HG03575 (cell line): ENCODE measurements at regions not wholly inside any gene's neighbourhood (a gene's known extent, or its start where the extent isn't known, plus 50 kb on each side); places are given as distances from the start of the nearest gene placed in this dataset.
"Not testable (repeated sequence)": the region's sequence is repeated elsewhere in the genome, so short reads cannot be mapped to it uniquely, and the experiment has no call there.

Experiments used
- ATAC-seq: cut with Tn5 transposase; IDR thresholded peaks from one replicate; pipeline ENCODE4 v1.9.1; 2021; ENCODE audit not compliant: unreplicated experiment, insufficient number of reproducible peaks, low FRiP score; ENCODE audit errors: extremely low read depth

DNA sequence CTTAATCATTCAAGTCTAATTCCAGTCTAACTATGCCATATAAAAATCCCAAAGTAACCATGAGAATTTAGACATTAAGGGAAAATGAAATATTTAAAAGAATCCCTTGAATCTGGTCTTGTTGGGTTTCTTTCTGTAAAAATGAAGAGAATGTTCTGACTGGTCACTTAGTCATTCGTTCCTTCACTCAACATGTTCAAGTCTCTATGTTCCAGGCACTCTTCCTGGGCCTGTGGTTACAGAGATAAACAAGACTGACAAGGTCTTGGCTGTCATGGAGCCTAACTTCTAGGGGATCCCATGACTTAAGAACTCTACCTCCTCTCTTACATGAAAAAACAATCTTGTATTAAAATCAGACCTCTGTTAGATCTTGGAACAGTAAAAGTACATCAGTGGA is 638.6 kb upstream of the TBL1XR1 start:
- ATAC-seq: no peak

DNA sequence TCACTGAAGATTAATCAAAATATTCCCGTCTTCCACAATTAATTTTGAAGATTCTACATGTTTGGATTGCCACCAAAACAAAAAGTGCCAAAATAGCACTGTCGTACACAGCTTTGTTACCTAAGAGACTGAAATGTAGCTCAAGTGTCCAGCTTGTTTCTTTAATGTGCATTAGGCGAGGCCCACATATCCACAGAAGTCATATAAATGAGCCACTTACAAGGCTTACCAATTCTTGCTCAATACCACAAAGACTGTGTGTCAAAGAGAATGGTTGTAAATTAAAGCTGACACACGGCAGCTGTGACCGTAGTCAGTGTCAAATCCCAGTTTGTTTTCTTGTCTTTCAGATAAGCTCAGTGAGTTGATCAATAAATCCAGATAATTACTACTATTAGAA is 639.4 kb upstream of the TBL1XR1 start:
- ATAC-seq: no peak

DNA sequence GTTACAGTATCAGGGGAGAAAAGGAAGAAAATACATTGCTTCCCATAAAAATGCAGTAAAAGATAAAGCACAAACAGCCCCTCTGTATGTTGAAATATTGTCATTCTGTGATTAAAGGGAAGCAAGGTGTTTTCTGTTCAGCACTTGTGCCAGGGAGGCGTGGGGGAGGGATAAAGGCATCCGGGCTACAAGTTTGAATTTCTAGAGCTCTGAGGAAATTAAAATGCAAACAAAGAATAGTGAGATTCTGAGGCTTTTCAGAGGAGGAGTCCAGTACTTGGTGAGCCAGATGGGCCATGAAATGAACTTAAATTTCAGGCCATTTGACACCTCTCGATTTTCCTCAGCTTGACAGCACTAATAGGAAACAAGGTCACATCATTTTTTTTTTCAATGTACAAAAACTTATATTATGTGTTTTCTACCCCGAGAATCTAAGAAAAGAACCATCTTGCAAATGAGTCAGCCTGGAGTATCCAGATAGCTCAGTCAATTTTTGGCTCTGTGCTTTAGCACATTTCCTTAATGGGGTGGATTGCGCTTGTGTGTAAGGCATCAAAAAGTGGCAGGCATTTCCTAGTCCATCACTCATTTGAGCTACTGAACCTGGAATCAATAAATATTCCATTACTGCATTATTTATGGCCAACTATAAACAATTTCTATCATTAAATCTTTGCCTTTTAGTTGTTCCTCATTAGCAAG is 640.8 kb upstream of the TBL1XR1 start:
- ATAC-seq: no peak

DNA sequence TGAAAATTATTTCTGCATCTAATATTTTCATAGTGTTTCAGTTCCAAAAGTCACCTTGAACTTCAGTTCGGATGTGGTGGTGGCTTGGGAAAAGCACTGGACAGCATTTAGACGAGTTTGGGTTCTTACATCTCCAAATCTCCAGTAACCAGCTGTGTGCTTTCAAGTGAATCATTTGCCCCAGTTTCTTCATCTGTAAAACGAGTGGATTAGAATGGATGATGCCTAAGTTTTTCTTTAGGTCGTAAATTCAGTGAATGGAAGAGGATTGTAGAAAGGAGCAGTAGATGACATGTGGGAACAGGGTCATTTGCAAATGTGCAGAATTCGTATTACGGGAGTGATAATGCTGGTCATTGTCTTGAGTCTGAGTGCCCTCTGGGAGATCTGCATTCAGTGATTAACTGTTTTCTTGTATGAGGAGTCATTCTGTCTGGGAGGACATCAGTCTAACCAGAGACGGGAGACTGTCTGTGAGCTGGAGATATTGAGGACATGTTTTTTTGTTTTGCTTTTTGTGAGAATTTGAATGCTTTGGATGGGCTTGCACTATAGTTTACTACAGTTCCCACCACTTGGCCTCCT is 641.6 kb upstream of the TBL1XR1 start:
- ATAC-seq: no peak

DNA sequence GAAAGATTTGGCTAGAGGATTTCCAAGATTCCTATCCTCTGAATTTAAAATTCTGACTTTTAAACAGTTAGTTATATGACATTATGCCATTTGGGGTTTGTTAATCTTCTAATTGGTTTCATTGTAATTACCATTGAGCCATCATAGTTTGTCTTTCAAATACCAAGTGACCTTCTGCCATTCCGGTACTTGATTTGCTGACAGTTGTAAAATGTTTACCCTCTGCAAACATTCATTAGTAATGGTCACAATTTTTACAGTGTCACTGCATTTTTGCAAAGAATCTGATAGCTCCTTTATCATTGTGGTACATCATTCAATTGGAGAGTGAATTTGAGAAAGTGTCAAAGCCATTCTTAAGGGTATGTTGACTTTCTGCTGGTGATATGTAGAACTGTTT is 645.0 kb upstream of the TBL1XR1 start:
- ATAC-seq: no peak

DNA sequence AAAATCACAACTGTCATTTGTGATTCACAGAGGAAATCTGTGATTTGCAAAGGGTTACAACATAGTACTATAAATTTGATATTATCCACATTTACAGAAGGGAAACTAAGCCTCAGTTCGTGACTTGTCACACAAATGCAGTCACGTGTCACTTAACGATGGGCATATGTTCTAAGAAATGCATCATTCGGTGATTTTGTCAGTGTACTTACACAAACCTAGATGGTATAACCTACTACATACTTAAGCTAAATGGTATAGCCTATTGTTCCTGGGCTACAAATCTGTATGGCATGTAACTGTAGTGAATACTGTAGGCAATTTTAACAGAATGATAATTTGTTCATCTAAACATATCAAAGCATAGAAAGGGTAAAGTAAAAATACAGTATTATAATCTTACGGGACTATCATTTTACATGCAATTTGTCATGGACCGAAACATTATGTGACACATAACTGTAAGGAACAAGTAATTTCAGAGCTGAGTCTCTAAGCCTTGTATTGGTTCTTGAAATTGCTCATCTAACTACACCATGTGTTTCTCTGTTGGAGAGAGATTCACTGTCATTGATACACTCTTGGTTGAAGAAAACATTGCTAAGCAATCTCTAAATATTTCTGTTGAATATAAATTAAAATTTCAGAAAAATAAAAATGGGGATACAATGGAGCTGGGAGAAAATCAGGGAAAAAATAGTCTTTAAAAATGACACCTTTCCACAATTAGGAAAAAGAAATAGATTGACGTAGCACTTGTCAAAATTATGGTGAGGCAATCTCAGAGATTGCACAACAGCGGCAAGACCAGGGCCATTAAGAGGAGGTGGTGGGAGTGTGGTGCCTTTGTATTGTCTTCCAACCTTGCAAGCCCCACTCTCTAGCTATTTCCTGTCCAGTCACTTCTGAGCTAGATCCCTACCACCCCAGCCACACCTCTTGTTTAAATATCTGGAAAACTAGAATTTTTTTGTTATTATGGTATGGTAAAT is 645.8 kb upstream of the TBL1XR1 start:
- ATAC-seq: no peak

DNA sequence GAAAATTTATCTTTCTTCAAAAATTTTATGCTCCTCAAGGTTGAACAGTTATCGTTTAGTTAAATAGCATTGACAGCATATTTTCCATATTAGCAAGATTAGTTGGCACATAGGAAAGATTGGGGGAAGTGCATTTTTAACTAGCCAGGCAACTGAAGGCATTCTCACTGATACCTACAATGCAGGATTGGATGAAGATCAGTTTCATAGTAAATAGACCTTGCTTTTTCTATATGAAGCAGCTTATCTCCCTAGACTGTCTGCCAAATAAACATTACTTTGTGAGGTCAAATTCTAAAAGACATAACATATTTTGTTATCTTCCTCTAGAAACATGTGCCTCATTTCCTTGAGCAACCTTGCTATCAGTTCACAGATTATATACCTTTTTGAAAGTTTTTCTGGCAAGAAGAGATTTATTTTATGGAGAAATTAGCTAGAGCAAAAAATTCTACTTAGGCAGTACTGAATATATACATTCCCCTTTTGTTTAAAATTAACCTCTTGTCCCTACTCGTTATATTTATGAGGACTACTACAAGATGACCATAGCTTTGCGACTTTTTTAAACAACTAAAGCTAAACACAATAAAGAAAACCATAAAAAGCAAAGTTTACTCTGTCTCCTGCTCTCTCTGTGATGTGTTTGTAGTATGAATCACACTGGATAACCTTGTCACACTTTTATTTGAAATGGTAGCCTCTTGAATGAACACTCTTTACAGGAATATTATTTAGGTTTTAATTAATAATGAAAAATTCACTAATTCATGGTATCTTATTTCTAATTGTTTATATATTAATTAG is 654.9 kb upstream of the TBL1XR1 start:
- no peak for ATAC-seq

DNA sequence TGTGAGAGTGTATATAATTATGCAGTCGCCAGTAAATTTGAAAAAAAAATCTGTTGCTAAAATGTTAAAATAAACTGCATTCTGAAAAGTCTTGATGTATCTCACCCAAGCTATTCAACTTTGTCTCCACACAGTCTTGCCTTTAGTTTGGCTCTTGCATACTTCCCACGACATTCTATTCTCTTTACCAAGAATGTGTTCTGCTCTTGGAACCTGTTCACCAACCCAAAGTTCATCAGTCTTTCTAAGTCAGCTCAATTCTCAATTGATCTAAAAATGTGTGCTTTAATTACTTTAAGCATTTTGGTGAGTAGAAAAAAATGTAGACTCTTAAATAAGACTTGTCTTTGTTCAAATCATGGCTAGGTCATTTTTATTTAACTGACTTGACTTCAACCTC is 657.7 kb upstream of the TBL1XR1 start:
- ATAC-seq: no peak

DNA sequence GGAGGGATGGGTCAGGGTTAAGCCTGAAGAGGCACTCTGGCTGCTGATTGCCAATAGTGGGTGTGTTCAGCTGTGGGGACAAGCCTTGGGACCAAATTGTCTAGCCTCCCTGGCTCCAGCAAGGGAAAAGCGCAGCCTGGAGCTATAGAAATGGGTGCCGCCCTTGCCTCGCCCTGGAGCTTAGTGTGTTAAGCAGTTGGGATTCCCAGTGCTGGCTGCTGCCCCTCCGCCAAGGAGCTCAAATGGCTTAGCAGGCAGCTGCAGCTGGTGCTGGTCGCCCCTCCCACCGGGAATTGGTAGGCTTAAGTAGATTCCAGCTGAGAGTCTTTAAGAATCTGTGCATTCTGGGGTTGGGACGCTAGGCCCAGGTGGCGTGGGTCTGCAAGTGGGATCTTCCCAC is 662.9 kb upstream of the TBL1XR1 start:
- no peak for ATAC-seq

DNA sequence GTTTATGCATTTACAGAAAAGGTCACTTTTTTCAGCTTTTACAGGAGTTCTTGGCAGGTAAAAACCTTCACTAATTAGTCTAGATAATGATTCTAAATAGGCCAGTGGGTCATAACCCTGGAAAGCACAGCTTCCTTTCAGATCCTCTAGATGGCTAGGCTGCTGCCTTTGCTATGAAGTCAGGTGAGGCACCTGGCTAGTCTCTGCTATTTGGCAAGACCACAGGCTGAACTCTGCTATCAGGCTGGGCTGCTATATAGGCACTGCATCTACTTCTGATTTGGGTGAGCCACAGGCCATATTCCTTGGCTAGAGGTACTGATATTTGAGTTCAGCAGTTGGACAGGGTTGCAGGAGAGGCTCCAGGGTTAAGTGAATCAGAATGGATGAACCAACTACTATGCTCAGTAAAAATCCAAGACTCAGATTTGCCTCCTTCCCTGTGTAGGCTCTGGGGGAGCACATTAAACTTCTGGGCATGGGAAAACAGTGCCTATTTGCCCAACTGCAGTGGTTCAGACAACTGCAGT is 665.7 kb upstream of the TBL1XR1 start:
- ATAC-seq: no peak

DNA sequence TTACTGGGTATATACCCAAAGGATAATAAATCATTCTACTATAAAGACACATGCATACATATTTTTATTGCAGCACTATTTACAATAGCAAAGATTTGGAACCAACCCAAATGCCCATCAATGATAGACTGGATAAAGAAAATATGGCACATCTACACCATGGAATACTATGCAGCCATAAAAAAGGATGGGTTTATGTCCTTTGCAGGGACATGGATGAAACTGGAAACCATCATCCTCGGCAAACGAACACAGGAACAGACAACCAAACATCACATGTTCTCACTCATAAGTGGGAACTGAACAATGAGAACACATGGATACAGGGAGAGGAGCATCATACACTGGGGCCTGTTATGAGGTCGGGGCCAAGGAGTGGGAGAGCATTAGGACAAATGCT is 665.0 kb upstream of the KCNMB2 start:
- not testable (repeated sequence) for ATAC-seq

DNA sequence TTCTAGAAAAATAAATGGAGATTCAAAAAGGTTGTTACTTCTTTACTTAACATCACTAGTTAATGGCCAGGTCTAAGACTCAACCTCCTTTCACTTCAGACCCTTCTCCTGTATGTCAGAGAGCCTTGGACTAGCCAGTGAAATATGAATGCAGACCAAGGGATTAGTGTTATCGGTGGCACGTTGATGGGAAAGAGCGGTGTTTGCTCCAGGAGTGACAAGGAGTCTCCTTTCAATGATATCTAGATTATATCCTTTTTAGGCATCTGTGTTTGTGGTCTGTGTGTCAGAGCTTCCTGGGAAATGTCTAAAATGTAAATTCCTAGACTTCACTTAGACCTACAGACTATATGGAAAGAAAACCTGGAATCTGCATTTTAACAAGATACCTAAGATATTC is 658.0 kb upstream of the KCNMB2 start:
- no peak for ATAC-seq

DNA sequence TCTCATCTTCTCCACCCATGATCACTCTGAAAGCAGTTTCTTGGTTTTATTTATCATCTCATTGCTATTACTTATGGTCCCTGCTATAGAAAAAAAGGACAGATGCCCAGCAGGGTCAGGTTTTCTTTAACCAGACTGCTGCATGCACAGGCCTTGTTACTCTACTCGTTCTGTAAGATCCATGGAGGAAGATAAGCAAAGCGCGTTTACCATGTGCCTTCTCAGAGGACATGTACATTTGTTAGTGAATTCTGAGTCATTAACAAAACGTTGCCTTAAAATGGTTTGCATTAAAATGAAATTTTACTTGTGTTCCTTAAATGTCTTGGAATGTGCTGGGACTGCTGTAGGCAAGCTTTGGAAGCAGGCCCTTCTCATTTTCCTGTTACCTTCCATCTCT is 657.3 kb upstream of the KCNMB2 start:
- no peak for ATAC-seq

DNA sequence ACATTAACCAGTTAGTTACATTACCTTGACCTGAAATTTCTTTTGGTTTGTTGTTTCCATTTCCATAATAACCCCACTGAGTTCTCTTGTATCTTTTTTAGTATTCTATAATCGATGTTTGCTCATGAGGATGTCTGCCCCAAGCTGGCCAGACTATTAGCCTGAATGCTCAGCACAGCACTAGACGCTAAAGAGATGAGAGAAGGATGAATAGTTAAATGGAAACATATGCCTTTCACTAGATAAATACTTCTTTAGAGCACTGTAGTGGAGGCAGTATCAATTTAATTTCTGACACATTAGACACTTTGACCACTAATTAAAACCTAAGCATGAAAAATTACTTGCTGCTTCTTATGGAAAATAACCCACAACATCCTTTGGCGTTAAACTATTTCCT is 654.9 kb upstream of the KCNMB2 start:
- ATAC-seq: no peak

DNA sequence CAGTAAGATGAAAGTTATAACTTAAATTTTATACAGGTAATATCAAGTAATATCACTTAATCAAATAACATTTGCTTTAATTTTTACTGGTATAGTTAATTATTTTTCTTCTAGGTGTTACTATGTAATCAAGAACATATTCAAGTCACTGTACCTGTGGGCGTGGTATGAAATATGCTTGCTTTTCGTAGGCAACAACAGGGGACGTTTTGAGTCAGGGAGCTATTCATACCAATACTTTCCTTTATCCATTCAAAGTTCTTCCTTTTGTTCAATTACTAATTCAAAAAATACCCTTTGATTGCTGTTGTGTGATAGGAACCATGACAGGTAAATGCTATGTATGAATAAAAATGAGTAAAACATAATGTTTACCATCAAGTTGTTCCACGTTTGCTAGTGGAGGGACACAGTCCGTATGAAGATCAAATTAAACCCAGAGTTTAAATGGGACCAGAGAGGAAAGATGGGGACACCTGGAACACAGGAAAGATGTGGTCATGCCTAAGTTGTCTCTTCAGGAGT is 654.0 kb upstream of the KCNMB2 start:
- no peak for ATAC-seq

DNA sequence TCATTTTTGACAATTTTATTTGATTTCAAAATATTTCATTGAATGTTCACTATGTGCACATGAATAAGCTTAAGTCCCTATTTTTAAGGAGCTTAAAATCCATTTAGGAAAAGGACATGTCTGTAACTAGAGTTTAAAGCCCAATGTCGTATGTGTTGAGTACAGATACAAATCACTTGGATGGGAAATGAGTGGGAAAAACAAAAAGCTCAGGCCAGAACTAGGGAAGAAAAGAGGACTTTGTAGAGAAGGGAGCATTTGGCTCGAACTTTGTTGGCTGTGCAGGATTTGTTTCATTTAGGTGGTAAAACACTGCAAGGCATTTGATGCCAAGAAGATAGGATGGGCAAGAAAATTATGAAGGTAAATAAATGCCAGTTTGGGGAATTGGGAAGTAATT is 653.1 kb upstream of the KCNMB2 start:
- ATAC-seq: no peak

DNA sequence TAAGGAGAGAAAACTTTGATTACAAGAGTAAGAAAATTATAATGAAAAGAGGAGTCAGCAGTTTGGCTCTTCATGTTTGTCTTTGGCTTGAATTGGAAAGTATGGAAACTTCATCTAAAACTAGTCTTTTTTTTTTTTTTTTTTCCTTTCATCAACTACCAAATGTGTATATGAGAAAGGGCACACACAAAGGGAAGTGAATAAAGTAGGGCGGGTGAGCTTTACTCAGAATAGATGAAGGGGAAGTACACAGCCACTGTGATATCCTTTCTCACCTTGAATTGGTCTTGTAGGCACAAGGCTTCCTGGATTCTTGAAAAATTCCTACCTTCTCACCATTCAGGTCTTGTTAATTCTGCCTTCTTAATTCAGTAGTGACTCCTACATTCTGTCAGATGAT is 652.3 kb upstream of the KCNMB2 start:
- ATAC-seq: no peak

DNA sequence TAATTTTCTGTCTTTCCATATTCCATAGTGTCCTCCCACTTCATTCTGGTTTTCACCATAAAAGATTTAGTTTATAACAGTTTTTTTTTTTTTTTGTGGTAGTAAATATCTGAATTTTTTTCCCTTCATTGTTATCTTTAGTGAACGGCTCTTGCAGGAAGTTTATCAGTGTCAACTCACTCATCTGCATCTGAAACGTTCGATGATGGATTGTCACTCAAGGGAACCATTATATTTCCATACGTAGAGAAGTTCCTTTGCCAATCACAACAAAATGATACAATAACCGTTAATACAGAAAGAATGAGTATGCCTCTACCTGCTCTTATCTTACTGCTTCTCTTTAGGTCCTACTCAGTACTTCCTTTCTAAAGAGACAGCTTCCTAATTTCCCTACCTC is 651.2 kb upstream of the KCNMB2 start:
- ATAC-seq: no peak

DNA sequence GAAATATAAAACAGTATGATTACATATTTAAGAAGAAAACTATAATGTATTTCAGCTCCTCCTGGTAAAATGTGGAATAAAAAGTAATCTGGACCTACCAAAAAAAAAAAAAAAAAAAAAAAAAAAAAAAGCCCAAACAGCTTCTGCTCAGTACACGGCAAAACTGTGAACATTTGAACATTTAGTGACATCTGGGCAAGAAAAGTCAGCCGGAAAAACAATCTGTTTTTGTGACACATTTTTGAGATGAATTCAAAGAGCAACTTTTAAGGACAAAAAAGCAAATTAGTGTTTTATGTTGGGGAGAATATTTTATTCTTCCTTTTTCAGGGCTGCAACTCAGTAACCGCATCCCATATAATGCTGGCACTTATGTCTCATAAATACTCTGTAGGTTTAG is 649.7 kb upstream of the KCNMB2 start:
- no peak for ATAC-seq
